SK-N-SH (cell line): ENCODE measurements at regions not wholly inside any gene's neighbourhood (a gene's known extent, or its start where the extent isn't known, plus 50 kb on each side); places are given as distances from the start of the nearest gene placed in this dataset.

ENCODE experiments used
- EP300 ChIP-seq, 2 experiments: IDR thresholded peaks; 2 replicates each; pipeline versions ENCODE4 v1.4.0 to v1.6.1; 2012; ENCODE audit warnings: borderline replicate concordance in 1 of 2, low read depth in 1 of 2, low read length in 1 of 2
- POLR2AphosphoS5 ChIP-seq: IDR thresholded peaks from 2 replicates; pipeline ENCODE4 v1.6.1; 2012; ENCODE audit warnings: low read depth, low read length
- TAF1 ChIP-seq: IDR thresholded peaks from 2 replicates; pipeline ENCODE4 v1.6.1; 2012; ENCODE audit warnings: low read depth, mild to moderate bottlenecking, low read length, moderate library complexity, borderline replicate concordance
- TF ChIP-seq, protein P1 (sequence below): fragments of 200-600 bp; sonication (generic); IDR thresholded peaks from 2 replicates; pipeline ENCODE4 v1.6.1; 2017; ENCODE audit warnings: antibody characterized with exemption, mild to moderate bottlenecking, moderate library complexity

DNA sequence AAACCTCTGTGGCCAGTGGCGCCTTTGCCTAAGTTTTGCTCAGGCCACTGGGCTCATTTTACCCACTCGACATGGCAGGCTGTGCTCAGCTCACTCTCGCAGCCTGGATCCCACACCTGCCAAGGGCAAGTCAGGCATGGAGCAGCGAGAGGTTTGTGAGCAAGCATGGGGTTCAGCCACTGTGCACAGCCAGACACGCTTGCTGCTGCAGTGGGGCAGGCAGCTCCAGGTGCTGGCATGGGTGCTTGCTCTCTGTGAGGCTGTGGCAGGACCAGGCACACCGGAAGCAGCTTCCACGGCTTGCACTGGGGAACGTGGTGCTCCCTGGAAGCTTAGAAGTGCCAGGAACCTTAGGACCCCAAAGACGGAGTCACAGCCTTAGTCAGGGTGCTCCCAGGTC, 470.1 kb downstream of the CDH9 start:
- TF ChIP-seq, protein P1, sequence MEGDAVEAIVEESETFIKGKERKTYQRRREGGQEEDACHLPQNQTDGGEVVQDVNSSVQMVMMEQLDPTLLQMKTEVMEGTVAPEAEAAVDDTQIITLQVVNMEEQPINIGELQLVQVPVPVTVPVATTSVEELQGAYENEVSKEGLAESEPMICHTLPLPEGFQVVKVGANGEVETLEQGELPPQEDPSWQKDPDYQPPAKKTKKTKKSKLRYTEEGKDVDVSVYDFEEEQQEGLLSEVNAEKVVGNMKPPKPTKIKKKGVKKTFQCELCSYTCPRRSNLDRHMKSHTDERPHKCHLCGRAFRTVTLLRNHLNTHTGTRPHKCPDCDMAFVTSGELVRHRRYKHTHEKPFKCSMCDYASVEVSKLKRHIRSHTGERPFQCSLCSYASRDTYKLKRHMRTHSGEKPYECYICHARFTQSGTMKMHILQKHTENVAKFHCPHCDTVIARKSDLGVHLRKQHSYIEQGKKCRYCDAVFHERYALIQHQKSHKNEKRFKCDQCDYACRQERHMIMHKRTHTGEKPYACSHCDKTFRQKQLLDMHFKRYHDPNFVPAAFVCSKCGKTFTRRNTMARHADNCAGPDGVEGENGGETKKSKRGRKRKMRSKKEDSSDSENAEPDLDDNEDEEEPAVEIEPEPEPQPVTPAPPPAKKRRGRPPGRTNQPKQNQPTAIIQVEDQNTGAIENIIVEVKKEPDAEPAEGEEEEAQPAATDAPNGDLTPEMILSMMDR = no peak
- no peak for TF ChIP-seq POLR2AphosphoS5
- TF ChIP-seq EP300 (IDR thresholded peaks at IDR 0.05; ENCODE audit: borderline replicate concordance in 1 of 2, low read depth in 1 of 2, low read length in 1 of 2) = no peak
- TF ChIP-seq TAF1 = no peak
